MV-4-11 (cell line): ENCODE measurements at regions not wholly inside any gene's neighbourhood (a gene's known extent, or its start where the extent isn't known, plus 50 kb on each side); places are given as distances from the start of the nearest gene placed in this dataset.

ENCODE experiments used
- DNase-seq: peaks from one replicate; lab custom pipeline; 2025; lab: John Stamatoyannopoulos, UW

DNA sequence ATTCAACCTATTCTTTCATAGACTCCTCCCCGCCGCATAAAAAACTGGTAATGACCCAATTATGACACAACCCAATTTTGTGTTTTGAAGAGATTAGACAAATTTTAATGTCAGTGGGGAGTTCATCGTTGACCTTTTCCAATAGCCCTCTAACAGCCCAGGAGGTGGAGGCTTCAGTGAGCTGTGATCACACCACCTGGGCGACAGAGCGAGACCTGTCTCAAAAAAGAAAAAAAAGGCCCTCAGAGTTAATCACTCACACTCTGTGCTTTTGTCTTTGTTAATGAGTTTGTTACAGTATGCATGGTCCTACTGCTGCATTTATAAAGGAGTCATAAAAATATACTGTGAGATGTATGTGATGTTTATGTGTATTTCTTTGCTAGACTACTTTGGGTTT is 510.6 kb downstream of the CPS1 start:
- no peak for DNase-seq

DNA sequence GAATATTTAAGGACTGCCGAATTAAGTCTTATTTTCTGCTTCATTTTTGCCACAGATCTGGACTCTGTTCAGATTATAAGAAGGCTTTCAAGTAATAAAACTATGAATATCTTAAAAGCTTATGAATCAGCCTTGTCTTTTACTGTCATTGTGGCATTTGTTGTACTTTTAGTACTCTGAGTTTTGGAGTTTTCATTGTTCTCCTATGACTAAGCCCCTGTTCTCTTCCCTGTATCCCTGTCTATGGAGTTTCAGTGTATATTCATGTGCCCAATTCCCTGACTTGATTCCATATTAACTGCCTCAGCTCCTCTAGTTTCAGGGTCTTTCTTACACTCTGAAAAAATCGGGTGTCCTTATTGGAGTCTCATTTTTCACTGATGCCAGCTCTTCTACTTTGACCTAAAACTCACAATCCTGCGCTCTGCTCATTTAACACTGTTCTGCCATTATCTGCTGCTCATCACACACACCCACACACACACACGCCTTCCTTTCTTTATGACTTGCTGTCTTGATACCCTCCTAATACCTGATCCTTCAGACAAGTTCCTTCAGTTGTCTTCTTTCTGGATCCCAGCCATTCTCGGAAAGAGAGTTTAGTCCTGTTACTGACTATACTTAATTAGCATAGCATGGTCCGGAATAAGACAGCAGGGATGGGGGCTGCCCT is 511.8 kb downstream of the CPS1 start:
- no peak for DNase-seq

DNA sequence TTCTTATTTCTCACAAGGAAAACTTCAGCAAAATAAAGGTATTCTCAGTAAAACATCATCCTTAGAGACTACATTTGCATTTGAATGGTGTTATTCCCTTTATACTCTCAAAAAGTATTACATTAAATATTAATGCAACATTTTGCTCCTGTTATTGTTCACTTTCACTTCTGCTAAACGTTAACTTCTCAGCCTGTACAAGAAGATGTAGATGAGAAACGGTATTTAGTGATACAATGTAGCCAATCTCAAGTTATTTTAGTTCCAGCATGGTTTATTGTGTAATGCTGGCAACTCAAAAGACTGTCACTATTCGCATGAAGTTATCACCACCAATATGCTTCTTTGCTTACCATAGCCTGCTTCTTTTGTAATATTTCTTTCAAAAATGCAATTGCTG is 514.1 kb downstream of the CPS1 start:
- DNase-seq, result peak; percentile 84

DNA sequence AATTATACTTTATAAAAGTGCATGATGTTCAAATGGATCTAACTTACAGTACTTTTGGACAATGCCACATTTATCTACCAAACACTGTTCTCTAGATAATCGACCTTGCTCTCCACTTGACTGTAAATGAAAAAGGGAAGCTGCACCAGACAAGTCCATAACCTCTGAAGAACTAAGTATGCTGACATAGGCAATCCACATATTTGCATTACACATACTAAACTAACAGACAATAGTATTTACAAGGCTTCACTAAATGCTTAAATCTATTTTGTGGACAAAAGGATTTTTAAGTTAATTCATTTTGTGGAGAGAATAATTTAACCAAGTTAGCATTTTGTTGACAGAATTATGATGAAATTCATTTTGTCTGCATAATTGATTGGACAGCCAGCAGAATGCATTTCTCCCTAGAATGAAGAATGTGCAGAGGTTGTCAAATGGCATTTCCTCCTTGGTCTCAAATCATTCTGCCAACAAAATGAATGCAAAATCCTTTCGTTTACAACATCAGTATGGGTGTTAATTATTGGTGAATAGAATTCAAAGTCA is 520.9 kb downstream of the CPS1 start:
- peak; percentile 57 for DNase-seq

DNA sequence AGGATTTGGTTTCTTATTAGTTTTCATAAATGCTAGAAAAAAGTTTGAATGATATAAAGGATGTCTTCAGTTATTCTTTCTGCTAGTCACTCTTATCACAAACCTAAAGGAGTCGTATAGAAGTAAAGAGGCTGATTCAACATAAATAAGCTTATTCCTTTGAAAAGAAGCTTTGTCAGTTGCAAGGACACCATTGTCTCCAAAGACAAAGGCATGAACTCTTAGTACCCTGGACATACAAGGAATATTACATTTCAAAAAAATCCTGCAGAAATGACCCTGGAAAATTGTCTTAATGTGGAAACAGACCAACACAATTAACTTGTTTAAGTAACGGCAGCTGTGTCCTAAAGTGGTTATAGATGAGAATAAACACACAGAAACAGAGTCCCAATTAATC is 528.0 kb downstream of the CPS1 start:
- DNase-seq, result no peak

DNA sequence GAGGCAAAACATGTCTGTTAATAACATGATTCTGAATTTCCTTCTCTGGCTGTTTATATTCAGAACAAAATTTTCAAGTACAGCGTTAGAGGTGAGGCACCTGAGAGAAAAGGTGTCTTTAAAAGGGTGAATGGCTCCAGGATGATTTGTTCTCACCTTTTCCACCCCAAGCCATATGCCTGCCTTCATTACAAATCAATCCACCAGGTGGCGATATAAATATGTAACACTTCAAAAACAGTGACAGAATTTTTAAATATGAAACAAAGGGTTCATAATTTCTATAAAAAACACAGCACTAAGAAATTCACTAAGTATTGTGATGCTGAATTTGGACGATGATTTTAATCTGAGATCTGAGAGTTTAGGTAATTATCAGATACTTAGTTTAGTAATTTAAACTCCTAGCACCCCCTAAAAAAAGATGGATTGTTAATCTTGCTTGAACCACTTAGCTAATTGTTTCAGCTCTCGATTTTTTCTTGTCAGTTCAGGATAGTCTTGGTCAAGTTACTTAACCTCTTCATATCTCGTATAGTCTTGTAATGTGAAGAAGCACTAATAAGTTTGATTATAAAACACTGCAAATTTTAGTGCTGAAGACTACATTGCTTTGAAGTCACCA is 528.8 kb downstream of the CPS1 start:
- no peak for DNase-seq

GRCh38 chr2:211086049-211086448 is 529.6 kb downstream of the CPS1 start:
- no peak for DNase-seq

- DNase-seq, result no peak
These were observed 532.7 kb downstream of the CPS1 start for GRCh38 chr2:211089127-211089526.

DNA sequence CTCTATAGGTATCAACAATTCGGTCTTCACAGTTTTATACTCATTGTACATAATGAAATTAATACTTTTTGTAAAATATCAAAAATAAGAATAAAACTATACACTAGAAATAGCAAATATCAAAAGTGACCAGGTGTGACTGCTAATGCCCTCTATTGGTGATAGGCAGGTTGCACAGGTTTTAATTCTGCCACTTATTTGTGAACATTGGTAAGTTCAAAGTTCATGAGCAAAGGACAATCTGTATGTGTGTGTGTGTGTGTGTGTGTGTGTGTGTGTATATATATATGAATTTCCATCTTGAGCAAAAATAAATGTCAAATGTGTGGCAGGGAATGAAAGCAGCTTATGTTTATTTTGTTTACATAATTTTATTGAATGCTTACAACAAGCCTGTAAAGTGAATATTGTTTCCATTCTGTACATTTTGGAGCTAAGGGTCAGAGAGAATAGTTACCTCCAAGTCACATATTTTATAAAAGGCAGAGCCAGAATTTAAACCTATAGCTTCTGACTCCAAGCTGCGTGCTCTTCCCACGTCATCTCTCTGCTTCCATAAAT is 537.4 kb downstream of the CPS1 start:
- no peak for DNase-seq

- no peak for DNase-seq
These were observed 547.6 kb downstream of the CPS1 start for GRCh38 chr2:211103989-211104388.

- no peak for DNase-seq
These were observed 557.2 kb downstream of the CPS1 start for GRCh38 chr2:211113334-211114175.

- DNase-seq, result no peak
These were observed 558.5 kb downstream of the CPS1 start for GRCh38 chr2:211114826-211115455.

DNA sequence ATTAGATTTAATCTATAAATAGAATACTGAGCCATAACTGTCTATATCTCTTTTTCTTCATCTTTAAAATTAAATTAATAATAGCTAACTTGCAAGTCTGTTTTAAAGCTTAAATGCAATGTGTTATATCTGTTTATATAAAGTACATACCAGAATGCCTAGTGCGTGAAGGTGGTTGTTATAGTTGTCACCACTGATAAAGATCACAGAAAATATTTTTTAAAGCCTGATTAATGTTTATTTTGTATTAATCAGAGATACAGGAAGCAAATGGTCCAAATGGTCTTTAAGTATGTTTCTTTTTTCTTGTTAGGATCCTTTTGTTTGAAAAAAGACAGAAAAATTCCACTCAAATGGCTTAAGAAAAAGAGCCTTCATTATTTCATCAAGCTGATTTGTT is 560.6 kb downstream of the CPS1 start:
- no peak for DNase-seq

- DNase-seq, result no peak
These were observed 569.9 kb downstream of the CPS1 start for GRCh38 chr2:211126256-211126655.

DNA sequence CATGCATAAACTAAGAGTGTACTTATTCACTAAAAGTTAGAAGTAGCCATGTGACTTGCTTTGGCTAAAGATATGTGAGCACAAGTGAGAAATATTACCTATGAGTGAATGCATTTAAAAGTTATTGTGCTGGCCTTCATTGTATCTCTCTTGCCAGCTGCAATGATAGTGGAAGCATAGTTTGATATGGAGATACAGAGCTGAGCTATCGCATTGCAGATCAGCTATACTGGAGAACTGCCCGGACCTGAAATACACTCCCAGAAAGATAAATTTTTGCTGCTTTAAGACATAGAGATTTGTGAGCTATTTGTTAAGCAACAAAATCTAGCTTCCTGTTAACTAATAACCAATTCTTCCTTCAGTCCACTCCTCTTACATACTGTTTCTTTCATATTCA is 571.1 kb downstream of the CPS1 start:
- no peak for DNase-seq

GRCh38 chr2:211128287-211128686 is 571.9 kb downstream of the CPS1 start:
- DNase-seq, result no peak

- no peak for DNase-seq
These were observed 573.4 kb downstream of the CPS1 start for GRCh38 chr2:211129798-211130197.

- no peak for DNase-seq
These were observed 575.6 kb downstream of the CPS1 start for GRCh38 chr2:211132046-211132445.

GRCh38 chr2:211132573-211132972 is 576.2 kb downstream of the CPS1 start:
- no peak for DNase-seq

GRCh38 chr2:211133766-211134165 is 577.4 kb downstream of the CPS1 start:
- no peak for DNase-seq

DNA sequence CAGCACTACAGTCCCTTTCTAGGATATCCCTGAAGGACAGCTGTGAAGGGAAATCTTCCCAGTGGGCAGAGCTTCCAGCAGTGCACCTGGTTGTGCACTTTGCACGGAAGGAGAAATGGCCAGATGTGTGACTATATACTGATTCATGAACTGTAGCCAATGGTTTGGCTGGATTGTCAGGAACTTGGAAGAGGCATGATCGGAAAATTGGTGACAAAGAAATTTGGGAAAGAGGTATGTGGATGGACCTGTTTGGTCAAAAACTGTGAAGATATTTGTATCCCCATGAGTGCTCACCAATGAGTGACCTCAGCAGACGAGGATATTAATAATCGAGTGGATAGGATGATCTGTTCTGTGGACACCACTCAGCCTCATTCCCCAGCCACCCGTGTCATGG is 582.2 kb downstream of the CPS1 start:
- DNase-seq, result no peak

GRCh38 chr2:211141646-211142045 is 585.2 kb downstream of the CPS1 start:
- DNase-seq, result no peak
